HG03097 (cell line): ENCODE measurements at regions not wholly inside any gene's neighbourhood (a gene's known extent, or its start where the extent isn't known, plus 50 kb on each side); places are given as distances from the start of the nearest gene placed in this dataset.
A peak's percentile ranks its signal among the peaks of the same experiment; 100 is the strongest.

Experiments used
- ATAC-seq: cut with Tn5 transposase; IDR thresholded peaks from one replicate; pipeline ENCODE4 v1.9.1; 2021; ENCODE audit not compliant: unreplicated experiment, low FRiP score

GRCh38 chr2:235244255-235245220 is 249.3 kb upstream of the AGAP1 start:
- no peak for ATAC-seq

GRCh38 chr2:235247001-235247400 is 246.8 kb upstream of the AGAP1 start:
- no peak for ATAC-seq

- no peak for ATAC-seq
Observed at GRCh38 chr2:235255693-235256092, 238.2 kb upstream of the AGAP1 start.

GRCh38 chr2:235257590-235257989 is 236.3 kb upstream of the AGAP1 start:
- ATAC-seq = no peak

- ATAC-seq = no peak
Observed at GRCh38 chr2:235262750-235263149, 231.1 kb upstream of the AGAP1 start.

GRCh38 chr2:235263205-235264120 is 230.4 kb upstream of the AGAP1 start:
- ATAC-seq = no peak

- no peak for ATAC-seq
Observed at GRCh38 chr2:235264121-235264493, 229.7 kb upstream of the AGAP1 start.

- ATAC-seq = no peak
Observed at GRCh38 chr2:235264512-235264911, 229.3 kb upstream of the AGAP1 start.

GRCh38 chr2:235265348-235265965 is 228.4 kb upstream of the AGAP1 start:
- no peak for ATAC-seq

- no peak for ATAC-seq
Observed at GRCh38 chr2:235267251-235267650, 226.6 kb upstream of the AGAP1 start.

- ATAC-seq = no peak
Observed at GRCh38 chr2:235268535-235268934, 225.3 kb upstream of the AGAP1 start.

- ATAC-seq = no peak
Observed at GRCh38 chr2:235270291-235270690, 223.6 kb upstream of the AGAP1 start.

- ATAC-seq = peak; percentile 91
Observed at GRCh38 chr2:235270956-235271355, 222.9 kb upstream of the AGAP1 start.

GRCh38 chr2:235271936-235272335 is 221.9 kb upstream of the AGAP1 start:
- ATAC-seq = no peak

GRCh38 chr2:235274023-235274422 is 219.8 kb upstream of the AGAP1 start:
- no peak for ATAC-seq

- ATAC-seq = no peak
Observed at GRCh38 chr2:235277485-235277884, 216.4 kb upstream of the AGAP1 start.

GRCh38 chr2:235278771-235279355 is 215.0 kb upstream of the AGAP1 start:
- ATAC-seq = no peak

GRCh38 chr2:235279965-235280364 is 213.9 kb upstream of the AGAP1 start:
- ATAC-seq = no peak

GRCh38 chr2:235283246-235283645 is 210.6 kb upstream of the AGAP1 start:
- ATAC-seq = no peak

- ATAC-seq = no peak
Observed at GRCh38 chr2:235286622-235287374, 207.0 kb upstream of the AGAP1 start.
